Bronchial epithelial cell (primary cell): ENCODE measurements at regions not wholly inside any gene's neighbourhood (a gene's known extent, or its start where the extent isn't known, plus 50 kb on each side); places are given as distances from the start of the nearest gene placed in this dataset.

ENCODE experiments used
- DNase-seq: peaks from one replicate; pipeline ENCODE4 v3.0.0-alpha.2; 2010; ENCODE audit warnings: low read depth
- FAIRE-seq: peaks from 2 replicates; lab custom pipeline; 2011; peaks lifted over from hg19 to GRCh38; lab: Jason Lieb, UNC
- H3K27me3 ChIP-seq: 2 replicates; pipeline ENCODE4 v1.5.1; 2011; ENCODE audit warnings: low read length; ENCODE audit not compliant: control insufficient read depth, insufficient read depth
- H3K36me3 ChIP-seq: 2 replicates; pipeline ENCODE4 v1.5.1; 2011; ENCODE audit warnings: low read length; ENCODE audit not compliant: control insufficient read depth, insufficient read depth
- H3K4me3 ChIP-seq: 2 replicates; pipeline ENCODE4 v1.5.1; 2011; ENCODE audit warnings: mild to moderate bottlenecking, low read depth, low read length, control low read depth
- CTCF ChIP-seq: IDR thresholded peaks from 2 replicates; pipeline ENCODE4 v1.5.1; 2011; ENCODE audit warnings: mild to moderate bottlenecking, moderate library complexity, low read length, control low read depth, inconsistent platforms; ENCODE audit not compliant: insufficient read depth, severe bottlenecking

- Histone ChIP-seq H3K4me3 (no peak overlapping the region), H3K36me3 (no peaks in the 10 kb centered on the region), H3K27me3 (no peaks in the 10 kb centered on the region)
- DNase-seq (no peak), FAIRE-seq (no peak)
- TF ChIP-seq CTCF, result no peak
Measured at GRCh38 chr16:9446471-9447194, 355.2 kb downstream of the HAPSTR1 start.

- TF ChIP-seq CTCF, result no peak
- FAIRE-seq, result no peak
- Histone ChIP-seq H3K27me3 (no peaks in the 10 kb centered on the region), H3K4me3 (no peak overlapping the region), H3K36me3 (no peaks in the 10 kb centered on the region)
- DNase-seq, result no peak
Measured at GRCh38 chr16:9447195-9447551, 355.7 kb downstream of the HAPSTR1 start.

- DNase-seq (no peak), FAIRE-seq (no peak)
- no peak overlapping the region for H3K4me3 ChIP-seq
- no peaks in the 10 kb centered on the region for H3K27me3 ChIP-seq
- H3K36me3 ChIP-seq, result no peaks in the 10 kb centered on the region
- TF ChIP-seq CTCF, result no peak
Measured at GRCh38 chr16:9447699-9448098, 356.3 kb downstream of the HAPSTR1 start.

GRCh38 chr16:9449597-9449996 lies 358.2 kb downstream of the HAPSTR1 start:
- no peaks in the 10 kb centered on the region for H3K36me3 ChIP-seq
- no peak for FAIRE-seq
- TF ChIP-seq CTCF, result no peak
- no peak for DNase-seq
- H3K4me3 ChIP-seq, result no peak overlapping the region
- no peaks in the 10 kb centered on the region for H3K27me3 ChIP-seq

GRCh38 chr16:9457215-9457614 lies 365.8 kb downstream of the HAPSTR1 start:
- no peak for TF ChIP-seq CTCF
- no peaks in the 10 kb centered on the region for H3K36me3 ChIP-seq

GRCh38 chr16:9458816-9459215 lies 367.4 kb downstream of the HAPSTR1 start:
- H3K4me3 ChIP-seq, result no peak overlapping the region
- no peak for TF ChIP-seq CTCF
- FAIRE-seq (no peak), DNase-seq (no peak)
- no peaks in the 10 kb centered on the region for H3K27me3 ChIP-seq
- H3K36me3 ChIP-seq, result no peaks in the 10 kb centered on the region

More at GRCh38 chr16:9457215-9457614, 365.8 kb downstream of the HAPSTR1 start:
- DNase-seq (no peak), FAIRE-seq (no peak)
- H3K4me3 ChIP-seq, result no peak overlapping the region
- H3K27me3 ChIP-seq, result no peaks in the 10 kb centered on the region
